GM18909 (cell line): ENCODE measurements at regions not wholly inside any gene's neighbourhood (a gene's known extent, or its start where the extent isn't known, plus 50 kb on each side); places are given as distances from the start of the nearest gene placed in this dataset.
A peak's percentile ranks its signal among the peaks of the same experiment; 100 is the strongest.

Source experiments
- ATAC-seq: cut with Tn5 transposase; IDR thresholded peaks from one replicate; pipeline ENCODE4 v1.9.1; 2021; ENCODE audit warnings: mild to moderate bottlenecking; ENCODE audit not compliant: unreplicated experiment, poor library complexity

DNA sequence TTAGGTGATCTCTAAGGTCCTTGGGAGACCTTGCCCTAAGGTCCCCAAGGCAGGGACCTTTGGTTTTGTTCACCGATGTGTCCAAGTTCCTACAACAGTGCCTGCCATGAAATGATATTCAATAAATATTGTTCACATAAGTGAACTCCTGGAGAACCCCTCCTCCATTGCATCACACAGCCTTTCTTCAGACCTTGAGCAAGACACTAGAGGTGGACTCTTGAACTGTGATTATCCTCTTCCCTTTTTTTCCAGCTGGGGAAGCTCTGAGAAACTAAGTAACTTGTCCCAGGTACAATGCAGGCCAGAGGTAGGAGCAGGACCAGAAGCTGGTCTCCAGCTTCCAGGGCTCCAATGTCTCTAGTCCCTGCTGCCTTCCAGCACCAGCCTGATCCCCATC is 76.6 kb upstream of the LMO1 start:
- no peak for ATAC-seq

DNA sequence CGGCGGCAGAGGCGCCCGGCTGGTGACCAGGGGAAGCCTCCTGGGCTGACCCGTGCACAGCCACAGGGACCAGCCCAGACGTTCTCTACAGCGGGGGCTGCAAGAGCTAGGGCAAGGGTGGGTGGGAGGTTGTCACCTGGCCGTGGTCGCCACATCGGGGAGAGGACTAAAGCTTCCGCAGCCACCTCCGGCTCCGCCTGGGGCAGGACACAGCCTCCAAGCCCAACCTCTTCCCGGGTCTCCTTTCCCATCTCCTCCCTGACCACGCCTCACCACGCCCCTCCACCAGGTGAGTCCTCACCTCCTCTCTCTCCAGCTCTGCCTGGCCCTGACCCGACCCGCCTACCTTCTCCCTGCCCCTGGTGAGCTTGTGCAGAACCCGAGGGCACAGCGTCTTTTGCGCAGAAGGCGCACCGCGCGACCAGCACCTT is 75.9 kb upstream of the LMO1 start:
- ATAC-seq = no peak

- no peak for ATAC-seq
Observed at GRCh38 chr11:8338138-8338537, 74.5 kb upstream of the LMO1 start.

GRCh38 chr11:8337130-8337795 is 73.6 kb upstream of the LMO1 start:
- no peak for ATAC-seq

DNA sequence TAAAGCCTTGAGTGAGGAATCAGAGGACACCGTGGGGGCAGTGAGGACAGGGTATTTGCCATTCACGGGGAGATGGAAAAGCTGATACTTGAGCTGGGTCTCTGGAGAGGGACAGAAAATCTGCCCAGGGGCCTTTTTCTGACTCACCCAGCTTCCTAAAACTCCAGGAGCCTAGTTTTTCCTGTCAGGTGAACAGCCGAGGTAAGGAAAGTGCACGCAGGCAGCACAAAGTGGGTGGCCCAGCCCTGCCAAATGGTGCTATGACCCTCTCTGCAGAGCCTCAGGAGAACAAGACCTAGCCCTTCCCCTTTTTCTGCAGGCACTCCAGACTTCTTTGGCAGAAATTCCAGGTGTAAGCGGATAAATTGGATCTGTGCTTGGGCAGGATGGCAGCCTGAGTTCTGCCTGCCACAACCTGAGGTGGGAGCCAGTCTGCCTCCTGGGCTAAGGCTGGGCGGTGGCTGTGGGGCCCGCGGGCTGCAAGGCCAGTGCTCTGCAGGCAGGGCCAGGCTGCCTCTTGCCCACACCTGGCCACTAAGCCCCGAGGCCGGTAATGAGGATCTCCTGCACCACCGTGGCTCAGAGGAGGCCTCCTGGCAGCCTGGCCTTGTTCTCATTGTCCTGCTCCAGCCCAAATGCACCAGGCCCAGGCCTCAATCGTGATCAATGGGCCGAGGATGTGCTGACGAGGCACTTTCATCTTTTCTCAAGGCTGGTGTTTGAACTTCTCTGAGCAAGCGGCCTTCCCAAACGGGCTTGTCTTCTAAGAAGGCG is 72.9 kb upstream of the LMO1 start:
- no peak for ATAC-seq

DNA sequence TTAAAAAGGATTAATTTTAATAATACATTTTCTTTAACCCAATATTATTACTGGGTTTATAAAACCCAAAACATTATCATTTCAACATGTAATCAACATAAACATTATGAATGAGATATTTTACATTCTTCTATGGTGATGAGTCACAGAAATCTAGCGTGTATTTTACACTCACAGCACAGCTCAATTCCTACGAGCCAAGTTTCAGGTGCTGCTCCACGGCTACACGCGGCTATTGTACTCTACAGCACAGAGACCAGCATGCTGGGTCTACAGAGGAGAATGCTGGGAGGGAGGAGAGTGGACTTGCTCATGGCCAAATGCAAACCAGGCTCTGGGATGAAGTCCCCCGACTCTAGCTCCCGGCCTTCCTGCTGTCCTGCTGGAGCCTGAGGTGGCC is 72.0 kb upstream of the LMO1 start:
- no peak for ATAC-seq

- no peak for ATAC-seq
Observed at GRCh38 chr11:8335186-8335585, 71.5 kb upstream of the LMO1 start.

DNA sequence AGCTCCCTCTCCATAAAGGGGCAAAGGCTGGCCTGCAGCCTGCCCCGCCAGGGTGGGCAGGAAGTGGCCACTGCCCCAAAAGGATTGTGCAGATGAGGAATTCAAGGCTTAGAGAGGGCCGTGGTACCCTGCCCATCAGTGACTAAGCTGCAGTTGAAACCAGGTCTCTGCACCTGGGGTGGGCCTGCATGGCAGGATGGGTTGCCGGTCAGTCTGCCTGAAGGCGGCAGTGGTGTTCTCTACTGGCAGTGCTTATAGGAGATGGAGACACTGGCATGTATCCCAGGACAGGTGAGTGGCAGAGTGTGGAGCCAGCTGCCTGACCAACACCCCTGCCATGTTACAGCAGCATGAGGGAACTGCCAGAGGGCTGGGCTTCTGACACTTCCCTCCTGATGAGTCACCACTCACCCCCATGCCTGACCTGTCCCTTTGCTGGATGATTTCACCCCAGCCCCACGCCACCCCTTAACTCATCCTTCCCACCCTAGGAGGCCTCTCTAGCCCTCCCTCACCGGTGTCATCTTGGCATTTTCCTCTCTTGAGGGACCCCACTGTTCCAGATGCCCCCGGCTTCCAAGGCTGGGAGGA is 70.2 kb upstream of the LMO1 start:
- ATAC-seq = no peak

GRCh38 chr11:8333376-8333775 is 69.7 kb upstream of the LMO1 start:
- no peak for ATAC-seq

DNA sequence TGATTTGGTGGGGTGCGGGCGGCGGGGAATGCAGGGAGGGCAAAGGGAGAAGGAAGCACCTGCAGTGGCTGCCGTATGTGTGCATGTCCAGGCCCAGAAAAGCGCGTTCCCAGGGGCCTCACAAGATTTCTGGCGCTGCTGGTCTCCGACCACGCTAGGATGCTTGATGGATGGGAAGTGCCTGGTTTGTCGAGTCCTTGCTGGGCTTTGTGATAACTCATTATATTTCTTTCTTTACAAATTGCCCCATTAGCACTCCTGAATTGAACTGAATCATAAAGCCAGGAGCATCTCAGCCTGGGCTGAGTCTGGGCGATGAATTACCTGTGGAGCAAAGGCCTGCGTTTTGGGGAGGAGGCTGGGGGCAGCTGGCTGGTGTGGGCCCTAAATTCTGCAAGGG is 69.2 kb upstream of the LMO1 start:
- no peak for ATAC-seq

GRCh38 chr11:8332196-8332595 is 68.5 kb upstream of the LMO1 start:
- ATAC-seq = no peak

- ATAC-seq = no peak
Observed at GRCh38 chr11:8331767-8332166, 68.1 kb upstream of the LMO1 start.

DNA sequence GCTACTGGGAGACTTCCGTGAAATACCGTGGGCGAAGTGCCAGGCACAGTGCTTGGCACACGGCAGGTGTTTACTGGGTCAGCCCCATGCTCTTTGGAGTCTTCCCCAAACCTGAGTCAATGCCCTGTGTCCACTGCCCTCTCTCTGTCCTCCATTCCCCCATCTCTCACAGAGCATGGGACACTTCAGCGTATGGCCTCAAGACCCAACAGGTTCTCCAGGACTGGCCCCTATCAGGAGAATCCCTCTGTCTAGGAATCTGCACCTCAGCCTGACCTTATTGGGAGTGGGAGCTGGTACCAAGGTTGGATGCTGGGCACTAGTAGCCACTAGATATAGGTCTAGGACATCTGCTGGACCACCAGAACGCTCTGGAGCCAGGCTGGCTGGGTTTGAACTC is 67.2 kb upstream of the LMO1 start:
- ATAC-seq = no peak

DNA sequence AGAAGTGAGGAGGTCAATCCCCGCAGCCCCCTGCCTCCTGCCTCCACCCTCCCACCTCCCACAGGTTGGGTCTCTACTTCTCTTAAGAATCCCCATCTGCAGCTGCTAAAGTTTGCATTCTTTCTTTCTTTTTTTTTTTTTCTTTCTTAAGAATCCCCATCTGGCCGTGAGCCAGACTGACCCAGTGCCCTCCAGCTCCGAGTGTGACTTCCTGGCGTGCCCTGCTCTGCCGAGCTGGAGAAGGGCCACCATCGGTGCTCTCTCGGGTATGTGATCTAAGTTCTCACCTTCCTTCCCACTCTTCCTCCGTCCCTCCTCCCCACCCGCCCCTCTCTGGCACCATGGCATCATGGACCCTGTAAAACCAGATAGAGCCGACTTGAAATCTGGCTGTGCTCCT is 66.7 kb upstream of the LMO1 start:
- no peak for ATAC-seq

DNA sequence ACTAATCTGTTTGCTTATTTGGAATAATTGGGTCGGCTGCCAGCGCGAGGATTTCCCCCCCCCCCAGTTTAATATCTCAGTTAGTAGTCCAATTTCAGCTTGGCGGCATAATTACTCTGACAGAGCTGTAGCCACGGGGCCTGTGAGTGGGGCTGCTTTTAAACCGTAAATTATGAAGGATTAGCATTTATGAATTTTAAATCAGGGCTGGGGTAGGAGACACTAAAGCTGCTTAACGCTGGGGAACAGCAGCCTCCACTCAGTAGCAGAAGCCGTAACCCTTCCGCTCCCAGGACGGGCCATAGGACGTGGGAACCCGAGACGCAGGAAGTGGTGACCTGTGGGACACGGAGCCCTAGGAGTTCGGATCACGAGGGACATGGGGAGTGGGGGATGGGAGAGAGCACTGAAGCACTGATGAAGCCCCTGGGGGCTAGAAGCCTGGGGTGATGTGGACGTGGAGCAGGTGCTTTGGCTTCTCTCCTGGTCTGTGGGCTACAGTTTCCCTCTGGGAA is 66.2 kb upstream of the LMO1 start:
- ATAC-seq = no peak

DNA sequence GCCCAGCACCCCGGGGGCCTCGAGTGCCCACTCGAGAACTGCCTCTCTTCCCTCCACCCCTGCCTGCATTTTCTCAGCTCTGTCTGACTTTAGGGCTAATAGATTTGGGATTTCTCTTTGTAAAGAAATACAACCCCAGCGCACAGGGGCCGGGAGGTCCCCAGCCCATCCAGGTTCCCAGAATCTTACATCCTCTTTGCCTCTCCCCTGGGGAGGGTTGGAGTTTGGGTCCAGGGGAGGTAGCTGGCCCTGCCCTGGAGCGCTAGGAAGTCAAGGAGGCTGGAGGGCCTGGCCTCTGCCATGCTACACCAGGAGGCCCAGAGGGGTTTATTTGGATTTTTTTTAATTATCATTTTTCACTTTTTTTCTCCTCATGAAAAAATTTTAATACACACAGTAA is 65.7 kb upstream of the LMO1 start:
- ATAC-seq = no peak

DNA sequence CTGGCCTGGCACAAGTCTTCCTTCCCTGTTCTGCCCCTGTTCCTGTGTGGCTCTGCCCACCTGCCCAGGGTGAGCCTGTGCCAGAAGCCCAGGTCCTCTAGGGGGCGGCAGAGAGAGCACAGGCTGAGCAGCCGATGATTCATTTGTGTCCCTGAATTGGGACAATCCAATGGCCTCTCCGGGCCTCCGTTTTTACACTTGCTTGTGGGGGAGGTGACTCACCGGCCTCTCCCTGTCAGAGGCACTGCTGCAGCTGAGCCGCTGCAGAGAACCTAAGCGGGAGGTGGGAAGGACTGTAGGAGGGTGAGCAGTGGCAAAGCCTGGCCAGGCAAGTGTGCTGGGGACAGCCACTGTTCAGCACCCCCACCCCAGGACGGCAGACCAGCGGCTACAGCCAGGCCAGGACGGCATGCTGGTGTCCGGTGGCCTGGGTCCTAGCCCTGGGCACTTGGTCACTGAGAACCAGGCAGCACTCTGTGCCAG is 65.2 kb upstream of the LMO1 start:
- peak; percentile 69 for ATAC-seq

- peak; percentile 2 for ATAC-seq
Observed at GRCh38 chr11:8328231-8328794, 64.6 kb upstream of the LMO1 start.

DNA sequence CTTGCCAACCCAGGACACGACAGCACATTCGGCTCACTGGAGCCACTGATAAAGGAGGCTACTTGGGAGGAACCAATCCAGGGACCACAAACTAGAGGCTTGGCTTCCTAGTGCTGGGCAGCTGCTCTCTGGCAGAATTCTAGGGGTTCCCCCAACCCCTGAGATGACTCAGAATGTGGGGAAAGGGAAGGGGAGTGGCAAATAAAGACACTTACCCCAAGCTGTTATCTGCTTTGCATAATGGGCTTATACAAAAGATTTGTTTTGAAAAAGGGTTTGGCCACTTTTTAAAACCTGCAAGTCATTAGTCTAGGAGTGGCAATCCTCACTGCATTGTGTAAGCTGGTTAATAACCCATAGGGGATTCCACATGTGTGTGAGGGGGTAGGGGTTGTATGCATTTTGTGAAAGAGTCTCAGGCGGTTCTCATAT is 64.1 kb upstream of the LMO1 start:
- ATAC-seq = peak; percentile 67

DNA sequence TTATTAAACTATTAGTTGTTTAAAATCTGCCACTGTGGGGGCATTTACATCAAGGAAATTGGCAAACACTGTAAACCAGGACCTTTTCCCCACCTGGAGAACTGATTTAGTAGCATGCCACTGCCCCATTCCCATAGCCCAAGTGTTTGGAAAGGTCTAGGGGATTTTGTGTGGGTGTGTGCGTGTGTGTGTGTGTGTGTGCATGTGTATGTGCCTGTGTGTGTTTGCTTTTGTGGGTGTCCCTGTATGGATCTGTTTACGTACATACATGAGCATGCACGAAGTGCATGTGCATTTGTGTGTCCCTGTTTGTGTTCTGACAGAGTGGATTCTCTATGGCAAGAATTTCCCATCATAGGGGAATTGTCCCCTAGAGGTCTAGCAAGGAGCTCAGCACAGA is 62.7 kb upstream of the LMO1 start:
- ATAC-seq = no peak
